Calu3 (cell line): ENCODE measurements at regions not wholly inside any gene's neighbourhood (a gene's known extent, or its start where the extent isn't known, plus 50 kb on each side); places are given as distances from the start of the nearest gene placed in this dataset.

Experiments used
- BruUV-seq: library from RNA; stranded (reverse); fragments of 400-500 nt; replicated peaks from 2 replicates; lab custom pipeline; 2021; lab: Mats Ljungman, UMichigan
- CTCF ChIA-PET: fragments of 300-600 bp; sonication (Branson Sonifier 250); formaldehyde crosslinking; loops from one replicate; lab custom pipeline; 2022; ENCODE audit warnings: antibody characterized with exemption; lab: Charles Lee
- DNase-seq: peaks from one replicate; pipeline ENCODE4 v3.0.0; 2022
- H3K27ac Mint-ChIP-seq: one replicate; pipeline ENCODE4 v1.8.0; 2022; ENCODE audit warnings: mixed read lengths; ENCODE audit not compliant: unreplicated experiment
- H3K27me3 Mint-ChIP-seq: one replicate; pipeline ENCODE4 v1.8.0; 2022; ENCODE audit warnings: mixed read lengths; ENCODE audit not compliant: unreplicated experiment
- H3K36me3 Mint-ChIP-seq: one replicate; pipeline ENCODE4 v1.8.0; 2022; ENCODE audit warnings: mild to moderate bottlenecking, moderate library complexity, mixed read lengths; ENCODE audit not compliant: insufficient read depth, unreplicated experiment
- H3K4me1 Mint-ChIP-seq: one replicate; pipeline ENCODE4 v1.8.0; 2022; ENCODE audit warnings: mild to moderate bottlenecking, low read depth, mixed read lengths; ENCODE audit not compliant: unreplicated experiment
- H3K4me3 Mint-ChIP-seq: one replicate; pipeline ENCODE4 v1.8.0; 2022; ENCODE audit warnings: mild to moderate bottlenecking, low read depth, moderate library complexity, mixed read lengths; ENCODE audit not compliant: unreplicated experiment
- H3K9me3 Mint-ChIP-seq: one replicate; pipeline ENCODE4 v1.8.0; 2022; ENCODE audit warnings: low read depth, mixed read lengths; ENCODE audit not compliant: unreplicated experiment
- intact Hi-C: fragments of 100-400 bp; cut with micrococcal nuclease; formaldehyde crosslinking; loops from one replicate; pipeline ENCODE4 v1.10.0; 2022; ENCODE audit not compliant: unreplicated experiment
- TF ChIP-seq, protein P1 (sequence below): fragments of 200-600 bp; IDR thresholded peaks from one replicate; pipeline ENCODE4 v1.8.0; 2022; ENCODE audit warnings: antibody characterized with exemption; ENCODE audit not compliant: unreplicated experiment

GRCh38 chr17:54781389-54781788, 119.3 kb upstream of the TOM1L1 start:
- no peak for DNase-seq
- CTCF ChIA-PET: no interaction called here
- Mint-ChIP-seq H3K36me3 (no peaks in the 10 kb centered on the region), H3K27me3 (no peaks in the 10 kb centered on the region), H3K27ac (no peak overlapping the region), H3K4me1 (no peaks in the 10 kb centered on the region), H3K9me3 (no peaks in the 10 kb centered on the region), H3K4me3 (no peak overlapping the region)
- TF ChIP-seq, protein P1, sequence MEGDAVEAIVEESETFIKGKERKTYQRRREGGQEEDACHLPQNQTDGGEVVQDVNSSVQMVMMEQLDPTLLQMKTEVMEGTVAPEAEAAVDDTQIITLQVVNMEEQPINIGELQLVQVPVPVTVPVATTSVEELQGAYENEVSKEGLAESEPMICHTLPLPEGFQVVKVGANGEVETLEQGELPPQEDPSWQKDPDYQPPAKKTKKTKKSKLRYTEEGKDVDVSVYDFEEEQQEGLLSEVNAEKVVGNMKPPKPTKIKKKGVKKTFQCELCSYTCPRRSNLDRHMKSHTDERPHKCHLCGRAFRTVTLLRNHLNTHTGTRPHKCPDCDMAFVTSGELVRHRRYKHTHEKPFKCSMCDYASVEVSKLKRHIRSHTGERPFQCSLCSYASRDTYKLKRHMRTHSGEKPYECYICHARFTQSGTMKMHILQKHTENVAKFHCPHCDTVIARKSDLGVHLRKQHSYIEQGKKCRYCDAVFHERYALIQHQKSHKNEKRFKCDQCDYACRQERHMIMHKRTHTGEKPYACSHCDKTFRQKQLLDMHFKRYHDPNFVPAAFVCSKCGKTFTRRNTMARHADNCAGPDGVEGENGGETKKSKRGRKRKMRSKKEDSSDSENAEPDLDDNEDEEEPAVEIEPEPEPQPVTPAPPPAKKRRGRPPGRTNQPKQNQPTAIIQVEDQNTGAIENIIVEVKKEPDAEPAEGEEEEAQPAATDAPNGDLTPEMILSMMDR: no peak
- intact Hi-C loops: no loop called here
- BruUV-seq: no TSS peak

GRCh38 chr17:54784305-54784704, 116.3 kb upstream of the TOM1L1 start:
- no peak overlapping the region for H3K27ac Mint-ChIP-seq
- no TSS peak for BruUV-seq
- no peak overlapping the region for H3K4me3 Mint-ChIP-seq
- peaks cover under 1% of the 10 kb centered on the region for H3K9me3 Mint-ChIP-seq
- intact Hi-C loops: no loop called here
- TF ChIP-seq, protein P1: no peak
- no peaks in the 10 kb centered on the region for H3K27me3 Mint-ChIP-seq
- H3K36me3 Mint-ChIP-seq: no peaks in the 10 kb centered on the region
- no peak for DNase-seq
- CTCF ChIA-PET: no interaction called here
- H3K4me1 Mint-ChIP-seq: no peaks in the 10 kb centered on the region

GRCh38 chr17:54785643-54786268, 114.9 kb upstream of the TOM1L1 start:
- intact Hi-C loops: no loop called here
- DNase-seq: no peak
- BruUV-seq: no TSS peak
- TF ChIP-seq, protein P1: no peak
- Mint-ChIP-seq H3K27me3 (no peaks in the 10 kb centered on the region), H3K27ac (no peak overlapping the region), H3K9me3 (peaks cover 3% of the 10 kb centered on the region), H3K4me3 (no peak overlapping the region), H3K36me3 (no peaks in the 10 kb centered on the region), H3K4me1 (no peaks in the 10 kb centered on the region)
- CTCF ChIA-PET: no interaction called here

DNA sequence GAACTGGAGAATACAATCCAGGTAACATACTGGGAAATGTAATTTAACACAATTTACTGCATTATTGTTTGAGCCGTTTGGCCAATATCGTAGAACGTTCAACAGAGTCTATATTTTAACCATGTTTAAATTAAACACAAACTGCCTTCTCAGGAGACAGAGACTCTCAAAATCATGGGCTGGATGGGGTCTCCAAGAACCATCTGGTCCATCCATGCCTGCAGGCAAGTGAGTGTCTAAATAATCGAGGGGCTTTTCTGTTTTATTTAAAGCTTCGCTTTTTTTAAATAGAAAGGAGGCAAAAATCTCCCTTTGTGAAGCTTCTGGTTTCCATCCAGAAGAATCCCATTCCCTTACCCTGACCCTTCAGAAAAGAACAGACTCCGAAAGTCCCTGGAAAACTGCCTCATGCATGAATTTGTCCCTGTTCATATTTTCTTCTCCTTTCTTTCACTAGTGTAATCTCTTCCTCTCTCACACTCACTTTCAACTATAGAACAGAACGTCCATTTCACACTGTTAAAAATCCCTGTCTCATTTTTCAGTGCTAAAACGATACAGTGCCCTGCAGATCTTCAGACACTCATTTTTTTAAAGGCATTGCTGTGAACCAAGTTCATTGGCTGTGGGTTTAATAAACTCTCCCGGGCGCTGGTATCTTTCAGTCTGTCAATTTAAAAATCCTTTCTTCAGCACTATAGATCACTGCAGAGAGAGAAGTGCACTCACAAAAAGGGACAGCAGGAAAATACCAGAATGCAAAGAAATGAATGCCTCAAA, 111.4 kb upstream of the TOM1L1 start:
- Mint-ChIP-seq H3K9me3 (peaks cover 5% of the 10 kb centered on the region), H3K27ac (no peak overlapping the region), H3K4me1 (no peaks in the 10 kb centered on the region), H3K27me3 (no peaks in the 10 kb centered on the region), H3K36me3 (no peaks in the 10 kb centered on the region), H3K4me3 (no peak overlapping the region)
- intact Hi-C loops: no loop called here
- CTCF ChIA-PET: no interaction called here
- no peak for DNase-seq
- BruUV-seq: no TSS peak
- TF ChIP-seq, protein P1: no peak
